HG02870 (cell line): ENCODE measurements at regions not wholly inside any gene's neighbourhood (a gene's known extent, or its start where the extent isn't known, plus 50 kb on each side); places are given as distances from the start of the nearest gene placed in this dataset.

Experiments
- ATAC-seq: cut with Tn5 transposase; IDR thresholded peaks from one replicate; pipeline ENCODE4 v1.9.1; 2021; ENCODE audit warnings: mild to moderate bottlenecking, moderate library complexity; ENCODE audit not compliant: unreplicated experiment

GRCh38 chr10:84076047-84076388 lies 63.3 kb upstream of the GHITM start:
- ATAC-seq, result no peak

GRCh38 chr10:84076540-84077195 lies 62.6 kb upstream of the GHITM start:
- no peak for ATAC-seq

GRCh38 chr10:84077768-84078167 lies 61.5 kb upstream of the GHITM start:
- no peak for ATAC-seq

GRCh38 chr10:84078771-84079170 lies 60.5 kb upstream of the GHITM start:
- no peak for ATAC-seq

- ATAC-seq, result no peak
These were observed 55.0 kb upstream of the GHITM start for GRCh38 chr10:84084342-84084741.

GRCh38 chr10:84087202-84087601 lies 52.1 kb upstream of the GHITM start:
- ATAC-seq, result no peak

- no peak for ATAC-seq
These were observed 50.7 kb upstream of the GHITM start for GRCh38 chr10:84088626-84089025.

GRCh38 chr10:84089162-84089561 lies 50.1 kb upstream of the GHITM start:
- no peak for ATAC-seq
